BJ (cell line): ENCODE measurements at regions not wholly inside any gene's neighbourhood (a gene's known extent, or its start where the extent isn't known, plus 50 kb on each side); places are given as distances from the start of the nearest gene placed in this dataset.

Experiments
- CTCF ChIA-PET: fragments of 350-600 bp; formaldehyde crosslinking; extraction: SDS; loops from one replicate; lab custom pipeline; 2021; ENCODE audit warnings: antibody characterized with exemption, inconsistent platforms; lab: Yijun Ruan, JAX
- POLR2A ChIA-PET: fragments of 300-600 bp; sonication (Branson Sonifier 250); formaldehyde crosslinking; extraction: SDS; loops from one replicate; lab custom pipeline; 2021; ENCODE audit warnings: antibody characterized with exemption; lab: Charles Lee
- DNase-seq: peaks from one replicate; pipeline ENCODE4 v3.0.0-alpha.2; 2011; ENCODE audit warnings: low read depth
- H3K27me3 ChIP-seq: 2 replicates; pipeline ENCODE4 v1.6.0; 2011; ENCODE audit warnings: low read length; ENCODE audit not compliant: control insufficient read depth, insufficient read depth
- H3K36me3 ChIP-seq: 2 replicates; pipeline ENCODE4 v1.5.1; 2011; ENCODE audit warnings: low read length; ENCODE audit not compliant: control insufficient read depth, insufficient read depth
- H3K4me3 ChIP-seq: 2 replicates; pipeline ENCODE4 v1.5.1; 2011; ENCODE audit warnings: low read depth, mild to moderate bottlenecking, control low read depth, low read length
- TF ChIP-seq, protein P1 (sequence below): IDR thresholded peaks from 2 replicates; pipeline ENCODE4 v1.5.1; 2011; ENCODE audit warnings: low read depth, mild to moderate bottlenecking, control low read depth, inconsistent platforms, low read length, moderate library complexity; ENCODE audit not compliant: insufficient read depth

DNA sequence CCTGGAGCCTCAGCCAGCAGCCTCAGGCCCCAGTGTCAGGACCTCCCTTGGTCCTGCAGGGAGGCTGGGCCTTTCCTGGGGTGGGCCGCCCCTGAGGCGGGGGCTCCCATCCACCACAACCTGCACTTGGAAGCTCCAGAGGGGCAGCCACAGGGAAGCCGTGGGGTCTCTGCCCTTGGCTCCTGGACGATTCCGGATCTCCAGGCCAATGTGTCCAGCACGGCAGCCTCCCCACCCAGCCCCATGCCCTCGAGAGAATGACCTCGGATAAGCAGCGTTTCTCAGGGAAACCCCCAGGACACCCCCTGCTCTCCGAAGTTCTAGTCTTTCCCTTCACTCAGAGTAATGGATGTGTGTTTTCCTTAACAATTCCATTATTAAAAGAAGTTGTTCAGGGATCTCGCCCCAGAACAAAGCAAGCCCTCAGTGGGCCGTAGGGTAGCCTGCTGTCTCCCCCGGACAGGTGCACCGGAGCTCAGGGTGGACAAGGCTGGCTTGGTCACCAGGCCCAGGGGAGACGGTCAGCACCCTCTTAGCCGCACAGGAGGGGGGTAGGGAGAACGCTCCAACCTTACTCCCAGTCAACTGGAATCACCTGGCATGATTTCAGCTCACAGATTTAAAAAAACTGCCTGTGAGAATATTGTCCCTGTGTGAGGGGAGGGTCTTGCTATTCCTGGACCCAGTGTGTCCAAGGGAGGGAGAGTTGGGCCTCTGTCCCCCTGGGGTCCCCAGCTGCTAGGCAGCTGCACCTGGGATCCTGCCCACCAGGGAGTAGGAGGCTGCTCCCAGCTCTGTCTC is 72.2 kb upstream of the OTOS start:
- Histone ChIP-seq H3K36me3 (no peaks in the 10 kb centered on the region), H3K27me3 (no peaks in the 10 kb centered on the region; the same call in 1 of the 2 replicates), H3K4me3 (no peak overlapping the region)
- ChIA-PET CTCF (no interaction called here), POLR2A (no interaction called here)
- TF ChIP-seq, protein P1, sequence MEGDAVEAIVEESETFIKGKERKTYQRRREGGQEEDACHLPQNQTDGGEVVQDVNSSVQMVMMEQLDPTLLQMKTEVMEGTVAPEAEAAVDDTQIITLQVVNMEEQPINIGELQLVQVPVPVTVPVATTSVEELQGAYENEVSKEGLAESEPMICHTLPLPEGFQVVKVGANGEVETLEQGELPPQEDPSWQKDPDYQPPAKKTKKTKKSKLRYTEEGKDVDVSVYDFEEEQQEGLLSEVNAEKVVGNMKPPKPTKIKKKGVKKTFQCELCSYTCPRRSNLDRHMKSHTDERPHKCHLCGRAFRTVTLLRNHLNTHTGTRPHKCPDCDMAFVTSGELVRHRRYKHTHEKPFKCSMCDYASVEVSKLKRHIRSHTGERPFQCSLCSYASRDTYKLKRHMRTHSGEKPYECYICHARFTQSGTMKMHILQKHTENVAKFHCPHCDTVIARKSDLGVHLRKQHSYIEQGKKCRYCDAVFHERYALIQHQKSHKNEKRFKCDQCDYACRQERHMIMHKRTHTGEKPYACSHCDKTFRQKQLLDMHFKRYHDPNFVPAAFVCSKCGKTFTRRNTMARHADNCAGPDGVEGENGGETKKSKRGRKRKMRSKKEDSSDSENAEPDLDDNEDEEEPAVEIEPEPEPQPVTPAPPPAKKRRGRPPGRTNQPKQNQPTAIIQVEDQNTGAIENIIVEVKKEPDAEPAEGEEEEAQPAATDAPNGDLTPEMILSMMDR, result no peak
- DNase-seq, result no peak

DNA sequence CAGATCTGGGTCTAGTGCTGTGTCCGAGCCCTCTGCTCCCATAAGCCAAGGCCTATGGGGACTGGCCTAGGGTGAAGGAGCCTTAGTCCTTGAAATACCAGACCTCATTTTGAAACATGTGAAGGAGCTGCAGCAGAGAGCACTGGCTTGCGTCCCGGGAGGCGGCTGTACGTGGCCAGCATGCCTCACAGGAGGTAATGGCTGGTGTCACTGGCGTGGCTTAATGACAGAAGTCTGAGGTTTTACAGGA is 72.7 kb upstream of the OTOS start:
- ChIA-PET CTCF (interaction anchor here (2.5 kb wide), 1 partner anchor 19 kb away, joined by 11 read pairs; no protein-coding TSS in a partner anchor), POLR2A (no interaction called here)
- H3K27me3 ChIP-seq, result no peaks in the 10 kb centered on the region; the same call in 1 of the 2 replicates
- H3K36me3 ChIP-seq, result no peaks in the 10 kb centered on the region
- DNase-seq, result no peak
- no peak overlapping the region for H3K4me3 ChIP-seq
- TF ChIP-seq, protein P1, result no peak

DNA sequence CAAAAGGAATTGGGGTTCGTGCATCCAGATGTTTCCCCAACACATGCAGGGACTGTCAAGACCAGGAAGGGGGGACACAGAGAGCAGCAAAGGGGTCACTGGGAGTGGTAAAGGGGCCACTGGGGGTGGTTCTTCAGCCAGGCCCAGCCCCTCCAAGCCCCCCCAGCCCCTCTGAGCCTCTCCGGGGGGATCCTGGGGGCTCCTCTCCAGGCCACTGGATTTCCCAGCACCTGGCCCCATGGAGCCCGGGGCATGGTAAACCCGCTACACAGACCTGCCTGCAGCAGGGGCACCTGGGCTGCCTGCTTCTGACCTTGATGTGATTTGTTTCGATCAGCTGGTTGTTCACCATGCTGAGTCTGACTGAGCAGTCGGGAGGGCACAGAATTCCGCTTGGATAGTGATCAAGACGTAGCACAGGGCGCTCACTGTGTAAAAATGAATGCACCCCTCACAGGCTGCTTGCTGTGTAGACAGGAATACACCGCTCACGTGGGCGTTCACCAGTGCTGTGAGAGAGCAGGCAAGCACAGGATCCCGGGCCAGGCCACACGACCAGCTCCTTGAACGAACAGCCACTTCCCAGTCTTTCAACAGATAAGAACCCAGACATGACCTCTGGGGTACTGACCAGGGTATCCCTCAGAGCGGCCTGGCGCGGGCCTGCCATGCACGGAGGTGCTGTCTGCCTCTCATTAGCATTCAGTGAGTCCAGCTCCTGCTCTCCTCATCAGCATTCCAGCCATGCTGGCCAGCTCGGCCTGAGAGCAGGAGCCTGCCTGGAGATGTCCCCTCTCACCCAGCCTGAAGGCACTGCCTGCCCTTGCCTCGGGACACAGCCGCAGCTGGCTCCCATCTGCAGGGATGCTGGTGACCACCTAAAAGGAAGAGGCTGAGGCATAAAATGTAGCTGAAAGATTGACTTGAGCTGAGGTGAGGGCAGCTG is 73.3 kb upstream of the OTOS start:
- POLR2A ChIA-PET, result no interaction called here
- H3K36me3 ChIP-seq, result no peaks in the 10 kb centered on the region
- DNase-seq, result no peak
- TF ChIP-seq, protein P1, result no peak
- CTCF ChIA-PET, result interaction anchor here (0.6 to 2.5 kb wide), 4 partner anchors 10 to 70 kb away, joined by 3 to 11 read pairs (median 4); no protein-coding TSS in a partner anchor
- no peak overlapping the region for H3K4me3 ChIP-seq
- H3K27me3 ChIP-seq, result no peaks in the 10 kb centered on the region; the same call in 1 of the 2 replicates

DNA sequence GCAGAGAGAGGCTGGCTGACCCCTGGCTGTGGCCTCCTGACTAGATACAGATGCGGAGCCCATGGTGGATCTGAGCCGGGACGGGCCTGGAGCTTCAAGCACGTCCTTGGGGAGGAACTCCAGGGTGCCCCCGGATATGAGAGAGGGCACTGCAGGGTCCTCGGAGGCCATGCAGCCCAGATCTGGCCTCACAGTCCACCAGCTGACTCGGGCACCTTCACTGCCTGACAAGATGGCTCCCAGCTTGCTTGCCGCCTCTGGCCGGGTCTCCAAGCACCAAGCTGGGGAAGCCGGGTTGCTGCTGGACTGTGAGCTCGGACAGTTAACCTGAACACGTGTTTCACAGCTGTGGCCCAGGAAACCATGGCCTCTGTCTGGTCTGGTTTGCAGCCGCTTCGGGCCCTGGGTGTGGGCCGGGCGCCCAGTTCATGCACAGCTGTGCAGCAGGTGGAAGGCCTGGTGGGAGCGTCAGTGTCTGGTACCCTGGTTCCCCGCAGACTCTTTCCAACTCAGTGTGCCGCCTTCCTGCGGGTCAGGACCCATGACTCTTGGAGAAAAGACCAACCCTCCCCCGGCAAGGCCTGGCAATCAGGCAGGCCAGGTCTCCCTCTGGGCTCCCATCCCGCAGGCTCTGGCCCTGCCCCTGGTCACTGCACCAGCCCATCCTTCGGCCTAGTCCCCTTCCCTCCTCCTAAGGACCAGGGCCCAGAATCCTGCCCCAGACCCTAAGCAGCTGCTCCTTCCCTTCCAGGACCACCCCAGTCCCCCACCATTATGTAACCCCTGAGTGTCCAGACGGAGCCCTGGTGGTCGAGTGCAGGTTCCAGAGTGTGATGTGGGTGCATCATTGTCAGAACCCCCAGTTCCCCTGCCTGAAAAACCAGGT is 74.6 kb upstream of the OTOS start:
- ChIA-PET CTCF (interaction anchor here (0.6 to 2.5 kb wide), 4 partner anchors 9 to 71 kb away, joined by 3 to 11 read pairs (median 4); no protein-coding TSS in a partner anchor), POLR2A (no interaction called here)
- DNase-seq, result no peak
- no peaks in the 10 kb centered on the region for H3K36me3 ChIP-seq
- no peaks in the 10 kb centered on the region; the same call in 1 of the 2 replicates for H3K27me3 ChIP-seq
- H3K4me3 ChIP-seq, result no peak overlapping the region
- TF ChIP-seq, protein P1, result no peak
